Subcutaneous abdominal adipose tissue (tissue), 5 donors: ENCODE measurements at regions not wholly inside any gene's neighbourhood (a gene's known extent, or its start where the extent isn't known, plus 50 kb on each side); places are given as distances from the start of the nearest gene placed in this dataset.

ENCODE experiments used
- H3K27ac ChIP-seq: one replicate; pipeline ENCODE4 v1.7.0; 2013; ENCODE audit warnings: low read depth, mild to moderate bottlenecking, inconsistent platforms, low read length, moderate library complexity
- H3K27me3 ChIP-seq, 5 donors: one replicate each; pipeline ENCODE4 v1.7.0; 2013; ENCODE audit warnings: low read length in 5 of 5, inconsistent platforms in 1 of 5; ENCODE audit not compliant: control insufficient read depth in 5 of 5, insufficient read depth in 4 of 5
- H3K36me3 ChIP-seq, 5 donors: one replicate each; pipeline ENCODE4 v1.7.0; 2013; ENCODE audit warnings: low read length in 5 of 5; ENCODE audit not compliant: control insufficient read depth in 5 of 5, insufficient read depth in 5 of 5
- H3K4me1 ChIP-seq, 5 donors: one replicate each; pipeline ENCODE4 v1.7.0; 2013; ENCODE audit warnings: low read length in 5 of 5, mild to moderate bottlenecking in 3 of 5, moderate library complexity in 1 of 5; ENCODE audit not compliant: control insufficient read depth in 5 of 5, insufficient read depth in 5 of 5
- H3K4me3 ChIP-seq, 5 donors: one replicate each; pipeline ENCODE4 v1.7.0; 2013; ENCODE audit warnings: low read length in 5 of 5, low read depth in 1 of 5
- H3K9ac ChIP-seq, 5 donors: one replicate each; pipeline ENCODE4 v1.7.0; 2013; ENCODE audit warnings: low read length in 5 of 5, mild to moderate bottlenecking in 4 of 5, moderate library complexity in 3 of 5
- H3K9me3 ChIP-seq, 5 donors: one replicate each; pipeline ENCODE4 v1.7.0; 2013; ENCODE audit warnings: low read length in 5 of 5; ENCODE audit not compliant: control insufficient read depth in 5 of 5
- donor health status: healthy.
- donor health status: healthy.
- donor health status: healthy.
- donor health status: healthy.
- donor health status: healthy.

DNA sequence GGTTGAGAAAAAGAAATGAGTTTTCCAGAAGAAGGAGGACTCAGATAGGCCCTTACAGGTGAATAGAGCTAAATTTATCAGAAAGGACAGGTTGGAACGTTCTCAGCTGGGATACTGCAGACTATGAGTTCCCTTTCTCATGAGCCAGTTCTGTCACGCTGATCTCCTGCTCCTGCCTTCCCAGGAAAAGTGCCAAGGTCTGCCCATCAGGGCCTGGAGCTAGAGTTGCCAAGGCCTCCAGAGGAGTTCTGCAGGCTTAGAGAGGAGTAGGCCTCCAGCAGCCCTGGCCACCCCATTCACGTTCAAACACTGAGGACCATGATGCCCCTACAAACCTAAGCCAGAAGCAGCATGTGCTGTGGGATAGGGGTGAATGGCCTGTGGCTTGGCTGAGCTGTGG lies 126.8 kb upstream of the TNR start:
- no peak overlapping the region for H3K27ac ChIP-seq

DNA sequence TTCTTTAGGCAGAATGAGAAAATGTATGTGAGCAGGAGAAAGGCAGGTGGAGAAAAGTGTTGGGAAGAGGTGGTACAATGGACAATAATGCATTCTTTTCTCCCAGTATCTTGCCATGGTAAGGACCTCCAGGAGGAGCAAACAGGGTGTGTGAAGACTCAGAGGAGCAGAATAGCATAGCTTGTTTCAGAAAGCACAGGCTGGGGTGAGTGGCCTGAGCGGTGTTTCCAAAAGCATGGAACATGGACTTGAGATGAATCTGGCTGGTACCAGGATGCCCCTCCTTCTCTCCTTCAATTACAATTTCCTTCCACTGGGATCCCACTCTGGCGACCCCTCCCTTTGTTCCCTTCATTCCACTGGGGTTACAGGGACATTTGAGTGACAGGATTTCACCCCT lies 123.4 kb upstream of the TNR start:
- Histone ChIP-seq H3K4me1 (peaks cover 0 to 13% (median 0%) of the 10 kb centered on the region in 5 donors), H3K4me3 (no peak overlapping the region), H3K9ac (no peak overlapping the region), H3K27me3 (no peaks in the 10 kb centered on the region), H3K27ac (no peak overlapping the region), H3K9me3 (no peaks in the 10 kb centered on the region), H3K36me3 (no peaks in the 10 kb centered on the region)

More for the DNA sequence above, 126.8 kb upstream of the TNR start:
- Histone ChIP-seq H3K36me3 (no peaks in the 10 kb centered on the region), H3K9me3 (no peaks in the 10 kb centered on the region), H3K9ac (no peak overlapping the region), H3K4me1 (peaks cover 0 to 13% (median 0%) of the 10 kb centered on the region in 5 donors), H3K27me3 (no peaks in the 10 kb centered on the region), H3K4me3 (no peak overlapping the region)

DNA sequence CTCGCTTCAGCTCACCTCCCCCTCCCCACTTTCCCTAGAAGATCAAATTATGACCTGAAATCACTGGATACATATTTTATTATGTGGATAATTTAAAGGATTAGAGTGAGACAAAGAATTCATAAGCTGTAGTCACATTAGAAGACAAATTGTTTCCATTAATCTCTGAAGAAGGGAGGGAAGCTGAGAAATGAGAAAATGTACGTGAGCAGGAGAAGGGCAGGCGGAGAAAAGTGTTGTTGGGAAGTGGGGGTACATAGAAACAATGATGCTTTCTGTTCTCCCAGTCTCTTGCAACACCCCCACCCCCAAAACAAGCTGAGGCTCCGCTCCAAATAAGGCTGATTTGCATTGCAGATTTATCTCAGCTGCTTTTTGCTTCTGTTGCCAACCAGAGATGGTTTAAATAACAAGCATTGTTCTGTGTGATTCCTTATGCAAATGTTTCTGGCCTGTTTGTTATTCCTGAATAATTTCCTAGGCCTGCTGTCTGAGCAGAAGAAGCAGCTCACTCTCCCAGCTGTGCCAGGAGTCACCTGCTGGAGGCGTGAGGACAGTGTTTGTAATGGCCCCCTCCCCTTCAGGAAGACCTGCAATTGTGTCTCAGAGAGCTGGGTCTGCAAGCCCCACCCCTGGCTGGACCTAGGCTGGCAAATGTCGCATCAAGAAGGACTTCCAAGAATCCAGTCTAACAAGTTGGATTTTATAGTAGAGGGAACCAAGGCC lies 121.8 kb upstream of the TNR start:
- Histone ChIP-seq H3K9me3 (no peaks in the 10 kb centered on the region), H3K4me1 (peaks cover 0 to 11% (median 0%) of the 10 kb centered on the region in 5 donors), H3K27ac (no peak overlapping the region), H3K27me3 (no peaks in the 10 kb centered on the region), H3K4me3 (no peak overlapping the region), H3K9ac (no peak overlapping the region), H3K36me3 (no peaks in the 10 kb centered on the region)

DNA sequence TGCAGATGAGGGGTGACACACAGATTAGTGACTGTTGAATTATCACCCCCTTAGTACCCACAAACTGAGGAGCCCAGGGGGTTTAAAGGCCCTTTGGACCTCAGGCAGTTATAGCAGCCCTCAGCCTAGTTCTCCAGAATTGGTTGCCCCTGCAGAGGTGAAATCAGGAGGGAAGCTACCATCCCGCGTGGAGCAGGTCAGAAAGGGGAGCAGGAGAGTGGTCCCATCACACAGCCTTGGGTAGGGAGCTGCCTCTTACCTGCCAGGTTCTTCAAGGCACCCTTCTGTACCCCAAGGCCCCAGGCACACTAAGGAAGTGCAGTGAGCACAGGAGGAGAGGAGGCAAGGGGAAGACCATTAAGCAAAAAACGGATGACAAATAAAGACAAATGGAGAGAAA lies 121.2 kb upstream of the TNR start:
- no peak overlapping the region for H3K27ac ChIP-seq
- no peak overlapping the region for H3K4me3 ChIP-seq
- H3K36me3 ChIP-seq = no peaks in the 10 kb centered on the region
- peaks cover 0 to 8% (median 0%) of the 10 kb centered on the region in 5 donors for H3K4me1 ChIP-seq
- H3K27me3 ChIP-seq = no peaks in the 10 kb centered on the region
- no peak overlapping the region for H3K9ac ChIP-seq
- H3K9me3 ChIP-seq = no peaks in the 10 kb centered on the region

DNA sequence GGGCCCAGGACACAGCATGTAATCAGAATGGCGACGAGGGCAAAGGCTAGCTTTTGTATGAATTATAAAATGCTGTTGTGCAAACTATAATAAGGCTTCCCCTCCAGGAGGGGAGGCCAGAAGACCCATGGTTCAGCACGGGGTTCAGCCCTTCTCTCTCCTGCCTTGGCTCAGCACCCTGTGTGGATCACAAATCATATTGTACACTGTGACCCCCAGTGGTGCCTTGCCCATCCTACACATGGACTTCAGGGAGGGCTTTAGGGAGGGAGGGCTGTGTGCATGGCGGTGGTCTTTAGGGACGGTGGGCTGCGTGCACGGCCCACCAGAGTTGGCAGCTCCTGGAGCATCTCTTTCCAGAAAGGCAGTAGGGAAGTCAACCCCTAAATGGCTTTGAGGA lies 120.8 kb upstream of the TNR start:
- peaks cover 0 to 8% (median 0%) of the 10 kb centered on the region in 5 donors for H3K4me1 ChIP-seq

DNA sequence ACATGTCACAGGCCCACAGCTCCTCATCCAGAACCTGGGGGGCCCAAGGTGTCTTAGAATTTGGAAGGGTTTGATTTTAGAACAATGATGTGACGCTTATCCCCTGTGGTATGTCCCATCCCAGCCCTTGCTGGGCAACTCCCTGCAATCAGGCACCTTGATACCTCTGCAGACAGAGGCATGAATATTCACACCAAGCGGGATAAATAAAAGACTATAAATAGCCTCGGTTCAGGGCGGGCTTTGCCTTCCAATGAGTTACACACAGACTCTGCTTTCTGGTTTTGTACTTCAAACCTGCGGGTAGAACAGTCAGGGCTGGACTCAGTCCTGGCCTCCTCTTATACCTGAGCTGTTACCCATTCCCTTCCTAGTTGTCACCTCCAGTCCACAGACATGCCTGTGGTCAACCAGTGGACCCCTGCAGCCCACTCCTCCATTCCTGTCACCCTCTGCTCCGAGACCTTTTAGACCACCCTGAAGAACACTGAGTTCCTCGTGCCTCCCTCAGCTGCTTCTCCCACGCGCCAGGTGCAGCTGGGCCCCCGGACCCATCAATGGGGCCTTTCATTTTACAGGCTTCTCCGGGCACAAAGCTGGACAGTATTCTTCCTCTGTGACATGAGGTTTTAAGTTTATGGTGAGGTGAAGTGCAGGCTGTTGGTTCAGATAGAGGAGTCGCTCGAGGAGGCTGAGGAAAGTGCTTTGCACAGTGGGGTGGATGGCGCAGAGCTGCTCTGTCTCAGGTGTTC lies 120.1 kb upstream of the TNR start:
- no peak overlapping the region for H3K27ac ChIP-seq
- peaks cover 0 to 8% (median 0%) of the 10 kb centered on the region in 5 donors for H3K4me1 ChIP-seq
- no peaks in the 10 kb centered on the region for H3K36me3 ChIP-seq
- H3K27me3 ChIP-seq = no peaks in the 10 kb centered on the region
- no peak overlapping the region for H3K4me3 ChIP-seq
- no peak overlapping the region for H3K9ac ChIP-seq
- H3K9me3 ChIP-seq = no peaks in the 10 kb centered on the region

More for the DNA sequence above, 120.8 kb upstream of the TNR start:
- Histone ChIP-seq H3K4me3 (no peak overlapping the region), H3K27ac (no peak overlapping the region), H3K9me3 (no peaks in the 10 kb centered on the region), H3K9ac (no peak overlapping the region), H3K27me3 (no peaks in the 10 kb centered on the region), H3K36me3 (no peaks in the 10 kb centered on the region)

DNA sequence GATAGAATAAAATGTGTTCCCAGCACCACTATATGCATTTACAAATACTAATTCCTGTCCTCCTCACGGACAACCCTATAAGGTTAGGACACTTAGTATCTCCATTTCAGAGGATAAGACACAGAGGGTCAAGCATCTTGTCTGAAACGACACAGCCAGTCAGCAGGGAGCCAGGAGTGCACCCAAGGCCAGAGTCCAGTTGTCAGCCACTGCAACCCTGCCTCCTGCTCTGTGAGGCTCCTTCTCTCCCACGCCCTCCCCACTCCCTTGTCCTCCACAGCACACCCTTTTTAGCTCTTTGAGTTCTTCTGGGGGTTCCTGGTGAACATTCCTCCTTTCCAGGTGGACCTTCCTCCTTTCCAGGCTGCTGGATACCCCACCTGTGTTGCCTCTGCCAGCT lies 119.0 kb upstream of the TNR start:
- Histone ChIP-seq H3K4me1 (peaks cover 0 to 8% (median 3%) of the 10 kb centered on the region in 5 donors), H3K4me3 (no peak overlapping the region), H3K9ac (no peak overlapping the region), H3K36me3 (no peaks in the 10 kb centered on the region), H3K27ac (no peak overlapping the region), H3K9me3 (no peaks in the 10 kb centered on the region), H3K27me3 (no peaks in the 10 kb centered on the region)

DNA sequence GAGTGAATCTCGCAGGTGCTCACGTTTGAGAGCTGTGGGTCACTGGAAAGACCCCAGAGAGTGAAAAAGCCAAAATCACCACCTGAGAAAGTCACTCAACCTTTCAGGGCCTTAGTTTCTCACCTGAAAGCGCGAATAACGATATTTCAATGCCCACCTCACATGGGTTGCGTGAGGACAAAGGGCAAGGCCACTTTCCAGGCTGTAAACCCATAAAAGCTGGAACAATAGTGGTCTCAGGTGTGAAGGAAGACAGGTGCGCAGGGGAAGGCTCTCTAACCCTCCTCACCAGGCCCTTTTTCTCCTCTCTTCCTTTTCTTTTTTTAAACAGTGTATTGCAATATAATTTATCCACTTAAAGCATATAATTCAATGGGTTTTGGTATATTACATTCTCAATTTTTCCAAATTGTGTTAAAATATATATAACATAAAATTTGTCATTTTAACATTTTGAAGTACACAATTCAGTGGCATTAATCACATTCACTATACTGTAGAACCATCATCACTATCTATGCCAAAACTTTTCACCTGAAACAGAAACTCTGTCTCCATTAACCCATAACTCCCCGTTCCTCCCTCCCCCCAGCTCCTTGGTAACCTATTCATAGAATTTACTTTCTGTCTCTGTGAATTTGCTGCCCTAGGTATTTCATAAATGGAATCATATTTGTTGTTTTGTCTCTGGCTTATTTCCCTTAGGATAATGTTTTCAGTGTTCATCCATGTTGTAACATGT lies 118.4 kb upstream of the TNR start:
- no peaks in the 10 kb centered on the region for H3K36me3 ChIP-seq
- no peaks in the 10 kb centered on the region for H3K9me3 ChIP-seq
- H3K9ac ChIP-seq = no peak overlapping the region
- no peak overlapping the region for H3K27ac ChIP-seq
- H3K4me3 ChIP-seq = no peak overlapping the region
- peaks cover 0 to 8% (median 3%) of the 10 kb centered on the region in 5 donors for H3K4me1 ChIP-seq
- no peaks in the 10 kb centered on the region for H3K27me3 ChIP-seq

DNA sequence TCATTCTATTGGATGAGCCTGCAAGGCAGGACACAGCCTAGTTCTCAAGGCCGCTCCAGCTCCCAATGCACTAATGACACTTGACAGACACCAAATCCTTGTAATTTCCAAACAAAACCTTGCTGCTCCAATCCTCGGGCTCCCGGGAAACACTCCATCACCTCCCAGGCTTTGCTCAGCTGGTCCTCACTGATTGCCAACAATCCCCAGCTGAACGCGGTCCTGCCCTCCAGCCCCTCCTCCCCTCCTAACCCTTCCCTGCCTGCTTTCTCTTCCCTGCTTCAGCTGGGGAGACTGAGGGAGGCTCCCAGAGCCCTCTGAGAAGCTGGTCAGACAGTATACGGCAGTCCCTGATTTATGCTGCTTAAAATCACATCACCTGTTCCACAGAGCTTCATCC lies 114.4 kb upstream of the TNR start:
- peak overlapping the region in 1 of 5 donors; percentile 36 for H3K9ac ChIP-seq
- H3K4me1 ChIP-seq = peaks cover 0 to 6% (median 0%) of the 10 kb centered on the region in 5 donors
- peaks cover 0 to 2% (median 0%) of the 10 kb centered on the region in 5 donors for H3K27me3 ChIP-seq
- no peak overlapping the region for H3K27ac ChIP-seq
- H3K4me3 ChIP-seq = no peak overlapping the region
- H3K9me3 ChIP-seq = no peaks in the 10 kb centered on the region
- H3K36me3 ChIP-seq = no peaks in the 10 kb centered on the region

DNA sequence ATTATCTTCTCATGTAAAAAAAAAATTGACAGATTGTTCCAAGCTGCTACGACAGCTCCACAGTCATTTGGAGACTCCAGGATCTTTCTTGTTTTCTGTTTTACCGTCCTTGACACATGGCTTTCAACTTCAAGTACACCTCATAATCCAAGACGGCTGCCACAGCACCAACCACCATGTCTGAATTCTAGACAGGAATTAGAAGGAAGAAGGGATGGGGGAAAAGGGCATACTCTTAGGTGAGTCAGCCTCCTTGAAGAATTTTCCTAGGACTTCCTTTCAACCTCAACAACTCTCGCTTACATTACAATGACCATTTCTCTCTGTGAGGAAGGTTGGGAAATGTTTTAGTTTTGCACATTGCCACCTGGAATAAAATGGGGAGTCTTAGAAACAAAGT lies 110.3 kb upstream of the TNR start:
- H3K4me3 ChIP-seq = no peak overlapping the region
- no peaks in the 10 kb centered on the region for H3K9me3 ChIP-seq
- peaks cover 0 to 2% (median 0%) of the 10 kb centered on the region in 5 donors for H3K27me3 ChIP-seq
- no peak overlapping the region for H3K9ac ChIP-seq
- no peak overlapping the region for H3K27ac ChIP-seq
- H3K36me3 ChIP-seq = no peaks in the 10 kb centered on the region
- H3K4me1 ChIP-seq = peaks cover 0 to 6% (median 0%) of the 10 kb centered on the region in 5 donors
